ENCODE measurements at regions not wholly inside any gene's neighbourhood (a gene's known extent, or its start where the extent isn't known, plus 50 kb on each side); places are given as distances from the start of the nearest gene placed in this dataset.
"Not testable (repeated sequence)": the region's sequence is repeated elsewhere in the genome, so short reads cannot be mapped to it uniquely, and the experiment has no call there.

- peak; percentile 38 for FAIRE-seq
- no peak for DNase-seq (ENCODE audit: insufficient read length, low spot score)
- TF ChIP-seq POLR2A (IDR thresholded peaks at IDR 0.05; ENCODE audit: low read depth, low read length) = no peak
These were observed 226.5 kb upstream of the NREP start for GRCh38 chr5:111983459-111983858.

GRCh38 chr5:111977436-111977829 lies 220.4 kb upstream of the NREP start:
- DNase-seq (ENCODE audit: insufficient read length, low spot score) = no peak
- FAIRE-seq = no peak
- no peak for TF ChIP-seq POLR2A (IDR thresholded peaks at IDR 0.05; ENCODE audit: low read depth, low read length)

DNA sequence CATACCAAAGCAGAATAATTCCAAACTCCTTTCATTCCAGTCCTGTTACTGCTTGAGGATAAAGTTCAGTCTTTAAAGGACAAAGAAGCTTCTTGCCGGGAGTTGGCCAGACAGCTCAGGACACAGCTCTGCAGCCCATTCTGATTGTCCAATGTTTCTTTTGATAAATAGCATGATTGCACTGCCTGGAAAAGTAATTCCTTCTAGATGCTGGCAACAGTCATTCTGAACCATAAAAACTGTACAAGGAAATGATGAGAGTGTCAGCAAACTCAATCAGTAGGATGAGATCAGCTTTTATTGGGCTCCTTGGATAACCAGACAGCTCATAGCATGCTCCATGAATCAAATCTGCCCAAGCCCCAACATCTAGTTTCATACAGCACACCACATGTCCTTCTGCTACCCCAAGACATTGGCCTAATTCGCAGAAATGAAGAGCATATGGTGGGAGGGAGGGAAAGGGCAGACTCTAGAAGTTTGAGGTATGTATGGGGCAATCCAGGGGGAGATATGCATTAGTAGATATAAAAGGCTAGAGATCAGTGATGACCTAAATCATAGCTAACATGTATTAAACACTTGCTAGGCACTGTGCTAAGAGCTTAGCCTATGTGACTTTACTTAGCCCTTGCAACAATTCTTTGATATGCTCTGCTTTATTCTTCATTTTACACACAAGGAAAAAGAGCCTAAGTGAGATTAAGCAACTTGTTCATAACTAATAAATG lies 219.9 kb upstream of the NREP start:
- no peak for TF ChIP-seq POLR2A (IDR thresholded peaks at IDR 0.05; ENCODE audit: low read depth, low read length)
- FAIRE-seq = no peak
- DNase-seq (ENCODE audit: insufficient read length, low spot score) = no peak

- FAIRE-seq (no peak), DNase-seq (ENCODE audit: insufficient read length, low spot score) (no peak)
- no peak for TF ChIP-seq POLR2A (IDR thresholded peaks at IDR 0.05; ENCODE audit: low read depth, low read length)
These were observed 218.1 kb upstream of the NREP start for GRCh38 chr5:111975133-111975532.

DNA sequence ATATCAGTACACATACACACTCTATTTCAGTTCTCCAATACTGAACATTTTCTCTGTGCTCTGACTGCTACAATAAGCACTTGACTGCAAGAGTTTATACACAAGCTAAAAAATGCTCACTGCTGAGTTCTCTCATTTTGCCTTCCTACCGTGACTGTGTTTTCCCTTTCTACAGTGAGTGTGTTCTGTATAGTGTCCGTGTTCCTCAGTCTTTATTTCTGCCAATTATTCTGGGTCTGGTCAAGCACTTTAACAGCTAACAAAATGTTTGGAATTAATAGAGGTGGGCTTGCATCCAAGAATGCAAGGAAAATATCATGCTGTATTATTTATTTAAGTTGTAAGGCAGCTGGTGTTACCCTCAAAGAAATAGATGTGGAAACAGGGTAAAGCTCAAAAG lies 217.0 kb upstream of the NREP start:
- no peak for TF ChIP-seq POLR2A (IDR thresholded peaks at IDR 0.05; ENCODE audit: low read depth, low read length)
- FAIRE-seq (no peak), DNase-seq (ENCODE audit: insufficient read length, low spot score) (no peak)

DNA sequence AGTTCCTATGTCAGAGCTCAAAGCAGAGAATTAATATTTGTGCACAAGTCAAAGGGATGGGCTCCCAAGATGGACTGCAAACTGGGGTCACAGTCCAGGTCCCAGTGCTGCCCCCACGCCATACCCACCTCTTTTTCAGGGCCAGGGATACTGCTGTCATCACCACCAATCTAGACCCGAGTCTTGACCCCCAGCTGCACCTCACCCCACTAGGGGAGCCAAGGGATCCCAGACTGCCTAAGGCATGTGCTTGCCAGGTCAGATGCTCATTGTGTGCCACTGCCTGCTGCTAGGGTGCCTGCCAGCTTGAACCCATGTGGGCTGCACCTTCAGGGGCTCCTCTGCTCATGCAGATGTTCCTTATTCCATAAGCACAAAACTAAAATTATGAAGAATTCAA lies 215.6 kb upstream of the NREP start:
- DNase-seq (ENCODE audit: insufficient read length, low spot score) (no peak), FAIRE-seq (no peak)
- no peak for TF ChIP-seq POLR2A (IDR thresholded peaks at IDR 0.05; ENCODE audit: low read depth, low read length)

DNA sequence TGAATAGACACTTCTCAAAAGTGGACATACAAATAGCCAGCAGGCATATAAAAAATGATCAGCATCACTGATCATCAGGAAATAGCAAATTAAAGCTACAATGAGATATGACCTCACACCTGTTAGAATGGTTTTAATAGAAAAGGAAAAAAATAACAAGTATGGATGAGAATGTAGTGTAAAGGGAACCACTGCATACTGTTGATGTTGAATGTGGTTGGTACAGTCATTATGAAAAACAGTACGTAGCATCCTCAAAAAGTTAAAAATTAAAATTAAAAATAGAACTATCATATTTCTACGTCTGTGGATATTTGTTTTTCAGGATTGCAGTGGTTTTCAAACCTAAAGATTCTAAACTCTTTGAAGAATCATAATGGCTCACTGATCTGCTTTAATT lies 215.1 kb upstream of the NREP start:
- DNase-seq (ENCODE audit: insufficient read length, low spot score) (no peak), FAIRE-seq (no peak)
- no peak for TF ChIP-seq POLR2A (IDR thresholded peaks at IDR 0.05; ENCODE audit: low read depth, low read length)

DNA sequence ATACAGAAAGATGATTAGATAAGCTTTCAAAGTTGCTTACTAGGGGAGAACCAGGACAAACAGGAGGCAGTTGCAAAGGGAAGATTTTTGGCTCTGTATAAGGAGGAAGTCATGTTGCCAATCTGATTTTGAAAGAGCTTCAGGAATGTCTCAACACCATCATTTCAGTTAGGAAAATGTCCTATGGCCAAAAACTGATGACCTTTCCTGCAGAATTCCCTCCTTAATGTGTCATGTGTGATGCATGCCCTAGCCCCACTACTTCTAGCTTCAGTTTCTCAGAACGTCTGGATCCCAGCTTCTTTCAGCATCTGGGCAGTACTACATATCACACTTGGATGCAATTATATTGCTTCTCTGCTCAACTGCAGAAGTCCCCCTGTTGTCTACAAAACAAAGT lies 211.5 kb upstream of the NREP start:
- DNase-seq (ENCODE audit: insufficient read length, low spot score) = no peak
- no peak for FAIRE-seq
- TF ChIP-seq POLR2A (IDR thresholded peaks at IDR 0.05; ENCODE audit: low read depth, low read length) = no peak

DNA sequence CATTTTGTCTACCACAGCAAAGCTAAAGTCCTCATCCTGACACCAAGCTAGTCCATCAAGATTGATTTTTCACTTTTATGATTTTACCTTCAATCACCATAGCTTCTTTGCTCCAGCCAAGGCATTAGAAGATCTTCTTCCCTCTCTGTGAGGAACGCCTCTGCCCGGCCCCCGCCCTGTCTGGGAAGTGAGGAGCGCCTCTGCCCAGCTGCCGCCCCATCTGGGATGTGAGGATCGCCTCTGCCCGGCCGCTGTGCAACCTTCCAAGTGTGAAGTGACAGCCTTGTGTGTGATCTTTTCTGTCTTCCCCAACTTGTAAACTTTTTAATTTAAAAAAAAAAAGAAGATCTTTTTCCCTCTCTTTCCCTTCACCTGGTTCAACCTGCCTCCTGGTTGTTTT lies 210.5 kb upstream of the NREP start:
- FAIRE-seq = no peak
- no peak for DNase-seq (ENCODE audit: insufficient read length, low spot score)
- no peak for TF ChIP-seq POLR2A (IDR thresholded peaks at IDR 0.05; ENCODE audit: low read depth, low read length)

DNA sequence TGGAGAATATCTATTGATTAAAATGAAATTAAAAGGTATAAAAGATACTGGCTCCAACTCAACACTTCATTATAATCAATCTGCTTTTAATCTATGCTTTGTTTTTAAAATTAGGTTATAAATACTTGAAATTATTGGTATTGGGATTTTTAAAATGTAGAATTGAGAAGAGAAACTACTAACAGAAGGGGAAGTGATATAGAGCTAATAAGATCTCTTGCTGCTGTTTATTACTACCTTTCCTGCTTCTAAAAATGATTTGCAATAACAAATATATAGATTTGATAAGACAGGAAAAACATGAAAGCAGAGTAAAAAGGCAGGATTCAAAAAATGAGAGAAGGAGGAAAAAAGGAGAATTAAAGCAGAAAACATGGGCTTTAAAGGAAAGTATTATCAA lies 209.3 kb upstream of the NREP start:
- FAIRE-seq (no peak), DNase-seq (ENCODE audit: insufficient read length, low spot score) (no peak)
- TF ChIP-seq POLR2A (IDR thresholded peaks at IDR 0.05; ENCODE audit: low read depth, low read length) = no peak

DNA sequence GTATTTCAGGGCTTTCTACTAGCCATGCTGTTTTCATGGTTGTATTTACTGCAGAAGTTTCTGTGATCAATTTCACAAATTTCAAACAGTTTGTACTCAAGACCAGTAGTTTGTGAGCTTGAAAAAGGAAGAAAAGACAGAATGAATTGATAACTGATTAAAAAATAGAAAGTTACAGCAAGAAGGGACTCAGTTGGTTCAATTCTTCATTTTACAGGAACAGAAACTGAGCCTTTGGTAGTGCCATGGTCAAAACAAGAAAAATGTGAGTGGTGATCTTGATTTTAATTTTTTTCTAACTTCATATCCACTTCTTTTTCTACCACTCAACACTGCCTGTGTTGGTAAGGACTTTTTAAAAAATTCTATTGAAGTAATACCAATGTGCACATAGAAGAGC lies 206.6 kb upstream of the NREP start:
- TF ChIP-seq POLR2A (IDR thresholded peaks at IDR 0.05; ENCODE audit: low read depth, low read length) = no peak
- DNase-seq (ENCODE audit: insufficient read length, low spot score) = no peak
- no peak for FAIRE-seq

GRCh38 chr5:111962906-111963305 lies 205.9 kb upstream of the NREP start:
- TF ChIP-seq POLR2A (IDR thresholded peaks at IDR 0.05; ENCODE audit: low read depth, low read length) = no peak
- DNase-seq (ENCODE audit: insufficient read length, low spot score) = no peak

DNA sequence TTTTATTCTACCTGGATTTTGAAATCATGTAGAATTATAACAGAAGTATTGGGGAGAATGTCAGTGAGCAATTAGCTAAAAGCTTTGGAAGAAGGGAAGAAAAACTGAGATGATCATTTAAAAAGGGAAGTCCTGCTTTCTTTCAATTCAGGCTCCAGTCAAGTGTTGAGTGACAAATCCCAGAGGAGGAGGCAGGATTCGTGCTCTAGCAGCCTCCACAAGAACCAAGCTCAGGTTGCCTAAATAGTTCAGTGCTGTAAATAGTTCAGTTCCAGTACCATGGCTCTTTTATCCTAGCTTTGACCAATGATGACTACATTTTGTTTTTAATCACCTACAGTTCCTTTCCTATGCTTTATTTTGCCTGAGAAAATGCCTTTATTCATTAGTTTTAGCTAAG lies 204.9 kb upstream of the NREP start:
- no peak for TF ChIP-seq POLR2A (IDR thresholded peaks at IDR 0.05; ENCODE audit: low read depth, low read length)
- DNase-seq (ENCODE audit: insufficient read length, low spot score) (no peak), FAIRE-seq (no peak)

More at GRCh38 chr5:111962906-111963305, 205.9 kb upstream of the NREP start:
- no peak for FAIRE-seq

DNA sequence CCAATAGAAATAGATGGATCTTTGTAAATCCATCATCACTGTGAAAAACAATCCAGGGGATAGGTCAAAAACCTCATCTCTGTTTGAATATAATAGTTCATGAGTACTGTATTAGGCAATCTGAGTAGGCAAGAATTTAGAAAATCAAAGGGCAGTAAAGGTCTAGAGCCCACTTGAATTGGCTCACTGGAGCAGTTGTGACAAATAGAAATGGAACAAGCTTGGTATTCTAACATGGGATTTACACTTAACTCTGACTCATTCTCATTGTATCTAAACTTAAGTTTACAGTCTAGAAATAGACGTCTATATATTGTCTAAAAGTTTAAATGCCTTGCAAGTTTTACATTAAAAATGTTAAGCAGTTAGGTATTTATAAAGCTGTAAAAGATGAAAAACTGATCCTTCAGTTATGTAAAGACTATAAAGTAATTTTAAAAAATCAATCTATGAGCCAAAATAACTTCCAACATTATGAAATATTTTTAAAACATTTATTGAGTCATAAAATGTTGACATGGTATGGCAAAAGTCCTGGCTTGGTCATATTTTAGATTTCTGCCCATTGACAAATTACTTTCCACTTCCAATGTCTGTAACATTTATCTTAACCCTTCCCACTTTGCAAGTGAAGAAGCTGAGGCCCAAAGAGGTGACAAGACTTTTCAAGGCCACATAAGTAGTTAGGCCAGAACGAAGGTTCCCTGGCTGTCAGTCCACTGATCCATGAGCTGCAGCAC lies 203.7 kb upstream of the NREP start:
- no peak for FAIRE-seq
- TF ChIP-seq POLR2A (IDR thresholded peaks at IDR 0.05; ENCODE audit: low read depth, low read length) = no peak

GRCh38 chr5:111958851-111959250 lies 201.9 kb upstream of the NREP start:
- TF ChIP-seq POLR2A (IDR thresholded peaks at IDR 0.05; ENCODE audit: low read depth, low read length) = no peak
- DNase-seq (ENCODE audit: insufficient read length, low spot score) (no peak), FAIRE-seq (no peak)

More for the DNA sequence above, 203.7 kb upstream of the NREP start:
- no peak for DNase-seq (ENCODE audit: insufficient read length, low spot score)

GRCh38 chr5:111956765-111957164 lies 199.8 kb upstream of the NREP start:
- not testable (repeated sequence) for DNase-seq (ENCODE audit: insufficient read length, low spot score); FAIRE-seq

All from H54 (cell line).